Neural cell (in vitro differentiated cells): ENCODE measurements at regions not wholly inside any gene's neighbourhood (a gene's known extent, or its start where the extent isn't known, plus 50 kb on each side); places are given as distances from the start of the nearest gene placed in this dataset.

ENCODE experiments used
- H2AFZ ChIP-seq: fragments of 200-600, 300-800 bp; sonication (generic), shearing (Covaris generic); 2 replicates; pipeline ENCODE4 v1.6.0; 2014; ENCODE audit warnings: low read depth, mild to moderate bottlenecking, antibody characterized with exemption, low read length, moderate library complexity
- H3F3A ChIP-seq: fragments of 200-600 bp; shearing (Covaris generic); 2 replicates; pipeline ENCODE4 v1.6.1; 2016; ENCODE audit warnings: mild to moderate bottlenecking, moderate library complexity, mixed read lengths, antibody characterized with exemption, low read length; ENCODE audit not compliant: insufficient read depth, poor library complexity, severe bottlenecking
- H3K27ac ChIP-seq: fragments of 200-600, 300-800 bp; sonication (generic), shearing (Covaris generic); 2 replicates; pipeline ENCODE4 v1.5.1; 2014; ENCODE audit warnings: mild to moderate bottlenecking, low read length, moderate library complexity
- H3K27me3 ChIP-seq: fragments of 300-800, 200-600 bp; sonication (generic), shearing (Covaris generic); 2 replicates; pipeline ENCODE4 v1.6.0; 2014; ENCODE audit warnings: mild to moderate bottlenecking, low read depth, low read length, moderate library complexity; ENCODE audit not compliant: insufficient read depth
- H3K36me3 ChIP-seq: fragments of 300-800, 200-600 bp; sonication (generic), shearing (Covaris generic); 2 replicates; pipeline ENCODE4 v1.5.1; 2014; ENCODE audit warnings: mild to moderate bottlenecking, antibody characterized with exemption, low read length, moderate library complexity; ENCODE audit not compliant: insufficient read depth
- H3K4me2 ChIP-seq: fragments of 300-800, 200-600 bp; sonication (generic), shearing (Covaris generic); 2 replicates; pipeline ENCODE4 v1.6.0; 2014; ENCODE audit warnings: mild to moderate bottlenecking, low read length
- H3K4me3 ChIP-seq: fragments of 300-800, 200-600 bp; sonication (generic), shearing (Covaris generic); 2 replicates; pipeline ENCODE4 v1.5.1; 2014; ENCODE audit warnings: mild to moderate bottlenecking, low read length, moderate library complexity
- H3K79me2 ChIP-seq: fragments of 200-600 bp; shearing (Covaris generic); replicated peaks from 2 replicates; pipeline ENCODE4 v1.6.0; 2014; ENCODE audit warnings: mild to moderate bottlenecking, low read length, moderate library complexity; ENCODE audit not compliant: insufficient read depth
- H3K9ac ChIP-seq: fragments of 300-800, 200-600 bp; sonication (generic), shearing (Covaris generic); 2 replicates; pipeline ENCODE4 v1.6.1; 2016; ENCODE audit warnings: mild to moderate bottlenecking, low read length, mixed read lengths
- H3K9me2 ChIP-seq: fragments of 200-600 bp; shearing (Covaris generic); 2 replicates; pipeline ENCODE4 v1.6.1; 2016; ENCODE audit warnings: mild to moderate bottlenecking, low read length, mixed read lengths; ENCODE audit not compliant: insufficient read depth
- H3K9me3 ChIP-seq: fragments of 200-600, 300-800 bp; sonication (generic), shearing (Covaris generic); 2 replicates; pipeline ENCODE4 v1.6.1; 2016; ENCODE audit warnings: mild to moderate bottlenecking, mixed run types, low read length, moderate library complexity, mixed read lengths
- H4K20me1 ChIP-seq: fragments of 200-600 bp; shearing (Covaris generic); 2 replicates; pipeline ENCODE4 v1.6.1; 2016; ENCODE audit warnings: mild to moderate bottlenecking, mixed run types; ENCODE audit not compliant: insufficient read depth
- EP300 ChIP-seq: fragments of 450-650 bp; conservative IDR thresholded peaks from 2 replicates; pipeline ENCODE4 v1.6.1; 2014; ENCODE audit warnings: antibody characterized with exemption, mild to moderate bottlenecking, moderate library complexity; ENCODE audit not compliant: poor library complexity, severe bottlenecking
- EZH2 ChIP-seq: fragments of 200-600, 300-800 bp; shearing (Covaris generic), sonication (generic); IDR thresholded peaks from 2 replicates; pipeline ENCODE4 v1.6.1; 2014; ENCODE audit warnings: antibody characterized with exemption, low read length, borderline replicate concordance, mild to moderate bottlenecking; ENCODE audit not compliant: insufficient read depth, poor library complexity, severe bottlenecking
- MXI1 ChIP-seq: fragments of 450-650 bp; conservative IDR thresholded peaks from 2 replicates; pipeline ENCODE4 v1.6.1; 2014; ENCODE audit warnings: antibody characterized with exemption, mild to moderate bottlenecking; ENCODE audit not compliant: poor library complexity, severe bottlenecking
- POLR2AphosphoS5 ChIP-seq: IDR thresholded peaks from 2 replicates; pipeline ENCODE4 v1.6.1; 2012
- RAD21 ChIP-seq: fragments of 450-650 bp; conservative IDR thresholded peaks from 2 replicates; pipeline ENCODE4 v1.6.1; 2014; ENCODE audit warnings: antibody characterized with exemption, mild to moderate bottlenecking, moderate library complexity
- REST ChIP-seq: IDR thresholded peaks from 2 replicates; pipeline ENCODE4 v1.6.1; 2012; ENCODE audit warnings: borderline replicate concordance
- SMC3 ChIP-seq: fragments of 450-650 bp; conservative IDR thresholded peaks from 2 replicates; pipeline ENCODE4 v1.6.1; 2014; ENCODE audit warnings: antibody characterized with exemption, mild to moderate bottlenecking, moderate library complexity; ENCODE audit not compliant: poor library complexity
- TAF1 ChIP-seq: IDR thresholded peaks from 2 replicates; pipeline ENCODE4 v1.6.1; 2012; ENCODE audit warnings: low read depth
- TF ChIP-seq, protein P1 (sequence below): fragments of 450-650 bp; IDR thresholded peaks from 2 replicates; pipeline ENCODE4 v1.5.1; 2014; ENCODE audit warnings: antibody characterized with exemption, mild to moderate bottlenecking, moderate library complexity; ENCODE audit not compliant: poor library complexity, severe bottlenecking

DNA sequence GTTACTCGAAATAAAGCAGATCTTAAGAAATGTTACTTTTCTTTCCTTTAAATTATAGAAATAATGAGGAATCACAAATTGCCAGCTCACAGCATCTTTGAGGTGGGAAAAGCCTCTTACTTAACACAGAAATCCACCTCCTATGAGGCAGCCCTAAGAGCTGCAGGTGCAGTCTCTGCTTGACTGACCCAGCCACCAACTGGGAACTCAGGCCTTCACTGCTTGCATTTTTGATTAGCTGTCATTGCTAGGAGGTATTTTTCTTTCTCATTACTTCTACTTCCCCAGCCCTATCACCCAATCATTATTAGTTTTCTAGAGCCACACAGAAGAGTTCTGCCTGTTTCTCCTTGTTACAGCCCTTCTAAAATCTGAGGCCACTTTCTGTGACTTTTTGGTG is 416.5 kb upstream of the KLF4 start:
- Histone ChIP-seq H3K4me3 (no peak overlapping the region), H3K27me3 (no peaks in the 10 kb centered on the region), H3K4me2 (no peak overlapping the region), H3F3A (no peaks in the 10 kb centered on the region), H3K27ac (no peak overlapping the region), H3K9ac (no peak overlapping the region), H3K79me2 (no peaks in the 10 kb centered on the region), H3K36me3 (no peaks in the 10 kb centered on the region), H2AFZ (no peak overlapping the region), H3K9me2 (no peaks in the 10 kb centered on the region), H4K20me1 (no peaks in the 10 kb centered on the region), H3K9me3 (no peaks in the 10 kb centered on the region)
- TF ChIP-seq REST, result no peak
- no peak for TF ChIP-seq EP300
- TF ChIP-seq SMC3, result no peak
- TF ChIP-seq, protein P1, sequence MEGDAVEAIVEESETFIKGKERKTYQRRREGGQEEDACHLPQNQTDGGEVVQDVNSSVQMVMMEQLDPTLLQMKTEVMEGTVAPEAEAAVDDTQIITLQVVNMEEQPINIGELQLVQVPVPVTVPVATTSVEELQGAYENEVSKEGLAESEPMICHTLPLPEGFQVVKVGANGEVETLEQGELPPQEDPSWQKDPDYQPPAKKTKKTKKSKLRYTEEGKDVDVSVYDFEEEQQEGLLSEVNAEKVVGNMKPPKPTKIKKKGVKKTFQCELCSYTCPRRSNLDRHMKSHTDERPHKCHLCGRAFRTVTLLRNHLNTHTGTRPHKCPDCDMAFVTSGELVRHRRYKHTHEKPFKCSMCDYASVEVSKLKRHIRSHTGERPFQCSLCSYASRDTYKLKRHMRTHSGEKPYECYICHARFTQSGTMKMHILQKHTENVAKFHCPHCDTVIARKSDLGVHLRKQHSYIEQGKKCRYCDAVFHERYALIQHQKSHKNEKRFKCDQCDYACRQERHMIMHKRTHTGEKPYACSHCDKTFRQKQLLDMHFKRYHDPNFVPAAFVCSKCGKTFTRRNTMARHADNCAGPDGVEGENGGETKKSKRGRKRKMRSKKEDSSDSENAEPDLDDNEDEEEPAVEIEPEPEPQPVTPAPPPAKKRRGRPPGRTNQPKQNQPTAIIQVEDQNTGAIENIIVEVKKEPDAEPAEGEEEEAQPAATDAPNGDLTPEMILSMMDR, result no peak
- no peak for TF ChIP-seq EZH2
- TF ChIP-seq TAF1, result no peak
- TF ChIP-seq POLR2AphosphoS5, result no peak
- TF ChIP-seq MXI1, result no peak
- TF ChIP-seq RAD21, result no peak

DNA sequence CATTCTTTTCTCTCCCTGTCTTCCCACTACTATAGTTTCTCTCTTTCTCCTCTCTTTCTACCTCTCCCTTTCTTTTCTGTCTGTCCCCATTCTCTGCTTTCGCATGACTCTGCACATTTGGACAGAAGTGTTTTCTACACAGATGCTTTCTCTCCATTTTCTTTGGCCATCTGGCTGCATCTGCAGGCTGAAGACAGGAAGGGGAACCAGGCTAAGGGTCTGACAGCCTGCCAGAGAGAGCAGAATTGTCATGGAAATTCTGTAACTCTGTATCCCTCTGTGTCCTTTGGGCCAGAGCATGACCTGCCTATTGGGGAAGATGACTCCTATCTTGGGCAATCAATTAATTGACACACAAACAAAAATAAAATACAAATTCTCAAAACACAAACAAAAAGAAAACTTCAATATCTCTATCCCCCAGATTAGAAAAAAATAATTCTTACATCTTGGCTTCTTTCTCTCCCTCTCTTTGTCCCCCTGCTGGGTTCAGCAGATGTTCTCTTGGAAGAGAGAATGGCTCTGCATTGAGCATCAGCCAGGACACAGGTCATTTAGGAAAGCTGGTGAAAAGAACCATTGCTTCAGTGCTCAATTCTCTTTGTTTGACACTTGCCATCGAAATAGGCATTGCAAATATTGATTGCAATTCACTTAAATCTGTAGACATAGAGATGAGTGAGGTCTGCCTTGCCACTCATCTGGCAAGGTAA is 415.9 kb upstream of the KLF4 start:
- H3K4me2 ChIP-seq, result no peak overlapping the region
- no peaks in the 10 kb centered on the region for H3K36me3 ChIP-seq
- no peak overlapping the region for H3K9ac ChIP-seq
- H2AFZ ChIP-seq, result no peak overlapping the region
- no peaks in the 10 kb centered on the region for H4K20me1 ChIP-seq
- no peaks in the 10 kb centered on the region for H3K79me2 ChIP-seq
- no peaks in the 10 kb centered on the region for H3K9me3 ChIP-seq
- H3K27me3 ChIP-seq, result no peaks in the 10 kb centered on the region
- no peak overlapping the region for H3K27ac ChIP-seq
- TF ChIP-seq POLR2AphosphoS5 (no peak), SMC3 (no peak), EP300 (no peak), REST (no peak), MXI1 (no peak), TAF1 (no peak), EZH2 (no peak), RAD21 (no peak)
- TF ChIP-seq, protein P1, result no peak
- H3K4me3 ChIP-seq, result no peak overlapping the region
- no peaks in the 10 kb centered on the region for H3K9me2 ChIP-seq
- H3F3A ChIP-seq, result no peaks in the 10 kb centered on the region
